ENCODE measurements at regions not wholly inside any gene's neighbourhood (a gene's known extent, or its start where the extent isn't known, plus 50 kb on each side); places are given as distances from the start of the nearest gene placed in this dataset.
"Not testable (repeated sequence)": the region's sequence is repeated elsewhere in the genome, so short reads cannot be mapped to it uniquely, and the experiment has no call there.

DNA sequence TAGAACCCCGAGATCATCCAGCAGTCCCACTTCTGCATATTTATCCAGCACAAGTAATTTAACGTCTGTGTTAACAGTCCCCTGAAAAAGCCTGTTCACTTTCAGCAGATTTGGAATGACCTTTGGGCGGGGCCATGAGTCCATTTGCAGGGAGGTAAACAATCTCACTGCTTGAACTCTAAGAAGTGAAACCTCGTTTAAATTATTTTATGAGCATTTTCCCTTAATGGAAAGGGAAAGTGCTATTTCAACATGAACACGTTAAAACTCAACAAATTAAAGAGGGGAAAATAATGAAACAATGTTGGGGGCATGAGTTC lies 282.8 kb downstream of the GATA3 start:
- no peaks in the 10 kb centered on the region for H3K36me3 ChIP-seq
- no peaks in the 10 kb centered on the region for H3K9me3 ChIP-seq (ENCODE audit: low read depth)
- no peak for TF ChIP-seq CTCF (IDR thresholded peaks at IDR 0.05; ENCODE audit: low read depth, low read length)
- H3K4me1 ChIP-seq (ENCODE audit: low read depth): peaks cover 4% of the 10 kb centered on the region
- H3K27me3 ChIP-seq: peaks cover 41% of the 10 kb centered on the region
- H3K4me3 ChIP-seq: no peak overlapping the region
- no peak overlapping the region for H3K27ac ChIP-seq
- DNase-seq (ENCODE audit: low read depth in 1 of 2, low spot score in 1 of 2): no peak

GRCh38 chr10:8338177-8338766 lies 283.8 kb downstream of the GATA3 start:
- H3K4me1 ChIP-seq (ENCODE audit: low read depth): no peaks in the 10 kb centered on the region
- H3K9me3 ChIP-seq (ENCODE audit: low read depth): no peaks in the 10 kb centered on the region
- H3K4me3 ChIP-seq: no peak overlapping the region
- TF ChIP-seq CTCF (IDR thresholded peaks at IDR 0.05; ENCODE audit: low read depth, low read length): no peak
- no peaks in the 10 kb centered on the region for H3K36me3 ChIP-seq
- DNase-seq (ENCODE audit: low read depth in 1 of 2, low spot score in 1 of 2): no peak
- H3K27me3 ChIP-seq: peaks cover 34% of the 10 kb centered on the region
- no peak overlapping the region for H3K27ac ChIP-seq

DNA sequence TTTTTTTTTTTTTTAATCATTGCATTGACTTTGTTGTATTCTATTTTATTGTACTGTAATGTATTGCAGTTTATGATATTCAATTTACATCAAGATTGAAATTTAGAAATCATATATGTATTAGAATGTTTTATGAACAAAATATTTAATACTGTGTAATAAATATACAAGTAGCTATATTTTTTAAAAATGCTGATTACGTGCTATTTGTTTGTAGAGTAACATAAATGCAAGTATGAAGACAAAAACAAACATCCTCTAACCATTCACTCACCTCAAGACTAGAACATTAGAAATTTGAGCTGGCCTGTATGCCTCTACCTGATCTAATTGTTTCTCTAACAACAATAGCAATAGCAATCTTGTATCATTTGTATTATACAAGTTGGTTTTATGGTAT lies 290.3 kb downstream of the GATA3 start:
- no peak overlapping the region for H3K4me3 ChIP-seq
- H3K36me3 ChIP-seq: no peaks in the 10 kb centered on the region
- DNase-seq (ENCODE audit: low read depth in 1 of 2, low spot score in 1 of 2): no peak
- no peaks in the 10 kb centered on the region for H3K4me1 ChIP-seq (ENCODE audit: low read depth)
- no peaks in the 10 kb centered on the region for H3K9me3 ChIP-seq (ENCODE audit: low read depth)
- H3K27me3 ChIP-seq: peaks cover 10% of the 10 kb centered on the region
- TF ChIP-seq CTCF (IDR thresholded peaks at IDR 0.05; ENCODE audit: low read depth, low read length): no peak
- no peak overlapping the region for H3K27ac ChIP-seq

DNA sequence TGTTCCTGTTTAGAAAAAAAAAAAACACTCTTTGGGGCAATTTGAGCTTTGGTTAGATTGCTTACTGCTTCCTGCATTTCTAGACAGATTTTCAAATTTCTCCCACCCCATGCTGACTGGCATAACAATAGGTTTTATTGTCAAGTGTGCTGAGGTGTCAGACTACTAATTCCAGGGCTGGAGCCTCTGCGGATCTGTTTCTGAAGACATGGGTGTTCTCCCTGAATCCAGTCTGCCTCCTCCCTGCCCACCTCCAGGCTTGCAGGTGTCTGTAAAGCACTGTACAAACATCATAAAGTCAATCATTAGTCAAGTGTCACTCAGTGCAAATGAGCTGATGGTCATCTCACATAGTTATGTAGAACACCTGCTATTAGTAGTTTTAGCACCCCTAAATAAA lies 292.4 kb downstream of the GATA3 start:
- Histone ChIP-seq H3K9me3 (ENCODE audit: low read depth) (no peaks in the 10 kb centered on the region), H3K4me3 (no peak overlapping the region), H3K4me1 (ENCODE audit: low read depth) (peaks cover 4% of the 10 kb centered on the region), H3K27me3 (peaks cover 7% of the 10 kb centered on the region), H3K27ac (no peak overlapping the region), H3K36me3 (no peaks in the 10 kb centered on the region)
- no peak for TF ChIP-seq CTCF (IDR thresholded peaks at IDR 0.05; ENCODE audit: low read depth, low read length)
- no peak for DNase-seq (ENCODE audit: low read depth in 1 of 2, low spot score in 1 of 2)

- not testable (repeated sequence) for H3K27ac ChIP-seq; H3K27me3 ChIP-seq; H3K4me1 ChIP-seq (ENCODE audit: low read depth); H3K9me3 ChIP-seq (ENCODE audit: low read depth); H3K4me3 ChIP-seq; H3K36me3 ChIP-seq; DNase-seq (ENCODE audit: low read depth in 1 of 2, low spot score in 1 of 2)
These were observed 293.1 kb downstream of the GATA3 start for GRCh38 chr10:8347614-8348013.

DNA sequence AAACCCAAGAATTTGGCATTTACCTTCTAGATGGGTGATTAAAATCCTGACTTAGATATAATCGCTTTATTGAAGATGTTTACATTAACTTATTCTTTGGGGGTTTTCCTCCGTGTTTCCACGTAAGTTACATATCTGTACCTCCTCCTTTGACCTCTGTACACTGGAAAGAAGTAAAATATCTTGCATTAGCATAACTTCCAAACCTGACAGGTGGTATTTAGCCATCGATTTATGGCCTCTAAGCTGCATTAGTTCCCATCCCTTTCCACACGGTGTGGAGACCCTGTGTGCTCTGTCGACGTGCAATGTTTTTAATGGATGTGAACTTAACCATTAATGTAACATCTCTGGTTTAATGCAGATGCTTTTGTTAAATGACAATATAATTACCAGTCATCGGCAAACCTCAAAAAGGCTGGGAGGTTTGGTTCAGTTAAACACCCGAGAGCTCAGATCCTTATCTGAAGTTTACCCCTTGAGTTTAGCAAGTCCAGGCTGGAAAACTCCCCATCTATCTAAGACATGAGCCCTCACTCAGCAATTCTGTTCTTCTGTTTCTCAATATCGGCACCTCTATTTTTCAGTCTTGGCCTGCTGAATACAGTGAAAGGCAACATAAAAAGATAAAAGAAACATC lies 295.2 kb downstream of the GATA3 start:
- Histone ChIP-seq H3K4me1 (ENCODE audit: low read depth) (peaks cover 20% of the 10 kb centered on the region), H3K27me3 (no peaks in the 10 kb centered on the region), H3K4me3 (no peak overlapping the region), H3K9me3 (ENCODE audit: low read depth) (no peaks in the 10 kb centered on the region), H3K27ac (no peak overlapping the region), H3K36me3 (no peaks in the 10 kb centered on the region)
- no peak for DNase-seq (ENCODE audit: low read depth in 1 of 2, low spot score in 1 of 2)
- TF ChIP-seq CTCF (IDR thresholded peaks at IDR 0.05; ENCODE audit: low read depth, low read length): no peak
